Tibial artery (tissue), 4 donors: ENCODE measurements at regions not wholly inside any gene's neighbourhood (a gene's known extent, or its start where the extent isn't known, plus 50 kb on each side); places are given as distances from the start of the nearest gene placed in this dataset.

ENCODE experiments used
- DNase-seq, 2 donors: peaks; one replicate each; pipeline ENCODE4 v3.0.0-alpha.2; 2019
- H3K27ac ChIP-seq, 2 donors: fragments of 200-600 bp; sonication (generic) in 1 of 2; 1 replicate in 1 of 2; 2 replicates in 1 of 2; pipeline ENCODE4 v1.5.1; 2018 to 2019; ENCODE audit warnings: mild to moderate bottlenecking in 1 of 2
- H3K27me3 ChIP-seq, 2 donors: fragments of 200-600 bp; sonication (generic) in 1 of 2; one replicate each; pipeline versions ENCODE4 v1.5.1 to v1.6.0; 2016 to 2019
- H3K36me3 ChIP-seq, 3 donors: fragments of 200-600 bp; sonication (generic) in 2 of 3; one replicate each; pipeline ENCODE4 v1.5.1; 2016 to 2019; ENCODE audit warnings: mild to moderate bottlenecking in 2 of 3
- H3K4me1 ChIP-seq, 4 donors: fragments of 200-600 bp; sonication (generic) in 2 of 4; 1 replicate in 3 of 4; 2 replicates in 1 of 4; pipeline ENCODE4 v1.5.1; 2016 to 2019
- H3K4me3 ChIP-seq, 2 donors: fragments of 200-600 bp; sonication (generic) in 1 of 2; 1 replicate in 1 of 2; 2 replicates in 1 of 2; pipeline ENCODE4 v1.5.1; 2018 to 2019; ENCODE audit warnings: mild to moderate bottlenecking in 2 of 2
- H3K9me3 ChIP-seq, 3 donors: fragments of 200-600 bp; sonication (generic) in 1 of 3; one replicate each; pipeline ENCODE4 v1.5.1; 2016 to 2019
- intact Hi-C: fragments of 100-400 bp; cut with DNase I; formaldehyde crosslinking; loops from one replicate; pipeline ENCODE4 v1.15.0; 2023; ENCODE audit warnings: low total_unique reads
- TF ChIP-seq, protein P1 (sequence below), 2 experiments: fragments of 200-600 bp in 1 of 2; fragments of 450-650 bp in 1 of 2; IDR thresholded peaks; one replicate each; pipeline ENCODE4 v1.5.1; 2017 to 2019; ENCODE audit warnings: antibody characterized with exemption in 2 of 2, mild to moderate bottlenecking in 1 of 2, moderate library complexity in 1 of 2

DNA sequence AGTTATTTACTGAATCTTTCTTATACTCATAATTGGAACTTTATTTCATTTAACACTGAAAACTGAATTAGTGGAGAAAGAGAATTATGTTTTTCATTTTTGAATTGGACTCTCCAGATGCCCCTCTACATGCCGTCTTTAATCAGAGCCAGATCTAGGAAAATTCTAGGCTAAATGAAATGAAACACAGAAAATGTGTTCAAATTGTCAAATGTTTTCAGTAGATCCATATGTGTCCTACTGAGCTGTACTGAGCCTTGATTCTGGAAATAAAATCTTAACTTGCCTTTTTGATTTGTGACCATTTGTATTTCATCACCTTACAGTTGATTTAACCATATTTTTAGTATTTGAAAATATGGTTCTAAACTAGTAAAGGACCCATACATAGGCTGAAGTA is 64.0 kb upstream of the GK2 start:
- intact Hi-C loops: no loop called here
- H3K27ac ChIP-seq: no peak overlapping the region
- no peak for DNase-seq
- H3K4me3 ChIP-seq: no peak overlapping the region
- H3K4me1 ChIP-seq: peaks cover 0 to 7% (median 0%) of the 10 kb centered on the region in 4 donors
- no peaks in the 10 kb centered on the region for H3K9me3 ChIP-seq
- H3K36me3 ChIP-seq: no peaks in the 10 kb centered on the region
- no peaks in the 10 kb centered on the region for H3K27me3 ChIP-seq
- TF ChIP-seq, protein P1, sequence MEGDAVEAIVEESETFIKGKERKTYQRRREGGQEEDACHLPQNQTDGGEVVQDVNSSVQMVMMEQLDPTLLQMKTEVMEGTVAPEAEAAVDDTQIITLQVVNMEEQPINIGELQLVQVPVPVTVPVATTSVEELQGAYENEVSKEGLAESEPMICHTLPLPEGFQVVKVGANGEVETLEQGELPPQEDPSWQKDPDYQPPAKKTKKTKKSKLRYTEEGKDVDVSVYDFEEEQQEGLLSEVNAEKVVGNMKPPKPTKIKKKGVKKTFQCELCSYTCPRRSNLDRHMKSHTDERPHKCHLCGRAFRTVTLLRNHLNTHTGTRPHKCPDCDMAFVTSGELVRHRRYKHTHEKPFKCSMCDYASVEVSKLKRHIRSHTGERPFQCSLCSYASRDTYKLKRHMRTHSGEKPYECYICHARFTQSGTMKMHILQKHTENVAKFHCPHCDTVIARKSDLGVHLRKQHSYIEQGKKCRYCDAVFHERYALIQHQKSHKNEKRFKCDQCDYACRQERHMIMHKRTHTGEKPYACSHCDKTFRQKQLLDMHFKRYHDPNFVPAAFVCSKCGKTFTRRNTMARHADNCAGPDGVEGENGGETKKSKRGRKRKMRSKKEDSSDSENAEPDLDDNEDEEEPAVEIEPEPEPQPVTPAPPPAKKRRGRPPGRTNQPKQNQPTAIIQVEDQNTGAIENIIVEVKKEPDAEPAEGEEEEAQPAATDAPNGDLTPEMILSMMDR (IDR thresholded peaks at IDR 0.05): no peak

DNA sequence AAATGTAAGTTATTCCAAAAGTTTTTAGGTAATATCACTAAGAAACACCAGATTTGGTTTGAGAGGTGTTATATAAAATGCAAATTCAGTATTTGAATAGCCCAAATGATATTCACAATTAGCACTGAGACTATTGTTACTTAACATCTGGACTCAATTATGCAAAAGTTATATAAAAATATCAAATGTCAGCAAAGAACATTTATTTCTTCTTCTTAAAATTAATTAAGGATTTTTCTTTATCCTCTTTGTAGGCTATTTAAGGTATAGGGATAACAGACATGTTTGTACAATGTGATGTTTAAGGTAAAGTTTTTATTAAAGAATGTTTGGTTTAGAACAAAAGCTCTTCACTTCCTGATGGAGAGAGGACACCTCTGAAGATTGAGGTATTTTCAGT is 63.3 kb upstream of the GK2 start:
- Histone ChIP-seq H3K4me1 (peaks cover 0 to 6% (median 0%) of the 10 kb centered on the region in 4 donors), H3K27ac (no peak overlapping the region), H3K9me3 (no peaks in the 10 kb centered on the region), H3K27me3 (no peaks in the 10 kb centered on the region), H3K4me3 (no peak overlapping the region), H3K36me3 (no peaks in the 10 kb centered on the region)
- TF ChIP-seq, protein P1 (IDR thresholded peaks at IDR 0.05): no peak
- DNase-seq: no peak
- intact Hi-C loops: no loop called here

- H3K4me1 ChIP-seq: no peaks in the 10 kb centered on the region
- no peak overlapping the region for H3K27ac ChIP-seq
- no peak for DNase-seq
- TF ChIP-seq, protein P1 (IDR thresholded peaks at IDR 0.05): no peak
- intact Hi-C loops: no loop called here
- H3K27me3 ChIP-seq: no peaks in the 10 kb centered on the region
- no peaks in the 10 kb centered on the region for H3K36me3 ChIP-seq
- H3K4me3 ChIP-seq: no peak overlapping the region
- H3K9me3 ChIP-seq: no peaks in the 10 kb centered on the region
Observed at GRCh38 chr4:79467246-79467932, 59.4 kb upstream of the GK2 start.

DNA sequence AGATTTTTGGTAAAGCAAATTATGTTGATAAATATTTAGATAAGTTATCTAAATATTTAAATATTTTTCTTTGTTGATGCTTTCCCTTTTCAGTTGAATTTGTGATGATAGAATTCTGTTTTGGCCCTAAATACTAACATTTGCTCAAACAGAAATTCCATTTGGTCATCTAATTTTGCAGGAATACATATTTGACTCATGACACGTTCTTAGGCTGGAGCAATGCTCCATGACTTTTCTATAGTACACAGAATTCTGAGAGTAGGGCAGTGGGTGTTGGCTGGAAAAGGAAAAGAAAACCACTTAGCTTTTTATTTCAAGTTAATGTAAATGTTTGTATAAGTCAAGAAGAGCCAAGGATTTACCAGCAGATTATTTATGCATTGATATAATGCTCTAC is 58.6 kb upstream of the GK2 start:
- DNase-seq: no peak
- TF ChIP-seq, protein P1 (IDR thresholded peaks at IDR 0.05): no peak
- intact Hi-C loops: no loop called here

More for the DNA sequence above, 58.6 kb upstream of the GK2 start:
- Histone ChIP-seq H3K4me1 (no peaks in the 10 kb centered on the region), H3K9me3 (no peaks in the 10 kb centered on the region), H3K4me3 (no peak overlapping the region), H3K27ac (no peak overlapping the region), H3K36me3 (no peaks in the 10 kb centered on the region), H3K27me3 (no peaks in the 10 kb centered on the region)
